H1 (cell line): ENCODE measurements at regions not wholly inside any gene's neighbourhood (a gene's known extent, or its start where the extent isn't known, plus 50 kb on each side); places are given as distances from the start of the nearest gene placed in this dataset.

Experiments used
- KDM4A ChIP-seq: IDR thresholded peaks from one replicate; pipeline ENCODE4 v1.7.1; 2012; ENCODE audit warnings: low read depth, mild to moderate bottlenecking, moderate library complexity, low read length, inconsistent platforms; ENCODE audit not compliant: severe bottlenecking
- TF ChIP-seq, protein P1 (sequence below), 3 experiments: IDR thresholded peaks; 1 replicate in 2 of 3; 2 replicates in 1 of 3; pipeline versions ENCODE4 v1.5.1 to v1.6.1; 2011; ENCODE audit warnings: low read length in 3 of 3, mild to moderate bottlenecking in 3 of 3, inconsistent platforms in 2 of 3, low read depth in 1 of 3, moderate library complexity in 1 of 3; ENCODE audit not compliant: insufficient read depth in 1 of 3; ENCODE audit errors: control extremely low read depth in 1 of 3
- TF ChIP-seq, protein P2 (sequence below): fragments of 300-600 bp; sonication (generic); IDR thresholded peaks from 2 replicates; pipeline ENCODE4 v1.7.1; 2012; ENCODE audit warnings: low read length, moderate library complexity, mild to moderate bottlenecking, inconsistent platforms; ENCODE audit not compliant: insufficient replicate concordance

DNA sequence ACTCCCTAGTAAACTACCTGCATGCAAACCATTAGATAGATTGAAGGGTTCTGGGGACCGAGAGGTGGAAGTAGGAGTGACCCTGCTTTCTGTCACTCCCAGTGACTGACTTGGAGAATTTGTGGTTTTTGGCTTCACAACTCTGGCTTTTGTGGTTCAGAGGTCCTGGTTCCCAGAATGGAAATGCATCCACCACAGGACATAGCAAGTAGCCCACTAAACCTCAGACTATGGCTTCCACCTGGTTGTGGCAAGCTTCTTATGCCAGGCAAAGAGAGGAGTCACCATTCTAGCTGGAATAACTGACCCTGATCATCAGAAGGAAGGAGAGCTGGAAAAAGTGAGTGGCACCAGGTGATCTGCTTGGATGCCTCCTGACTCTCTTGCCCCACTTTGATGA lies 162.4 kb upstream of the TMEM260 start (continued):
- TF ChIP-seq, protein P1, sequence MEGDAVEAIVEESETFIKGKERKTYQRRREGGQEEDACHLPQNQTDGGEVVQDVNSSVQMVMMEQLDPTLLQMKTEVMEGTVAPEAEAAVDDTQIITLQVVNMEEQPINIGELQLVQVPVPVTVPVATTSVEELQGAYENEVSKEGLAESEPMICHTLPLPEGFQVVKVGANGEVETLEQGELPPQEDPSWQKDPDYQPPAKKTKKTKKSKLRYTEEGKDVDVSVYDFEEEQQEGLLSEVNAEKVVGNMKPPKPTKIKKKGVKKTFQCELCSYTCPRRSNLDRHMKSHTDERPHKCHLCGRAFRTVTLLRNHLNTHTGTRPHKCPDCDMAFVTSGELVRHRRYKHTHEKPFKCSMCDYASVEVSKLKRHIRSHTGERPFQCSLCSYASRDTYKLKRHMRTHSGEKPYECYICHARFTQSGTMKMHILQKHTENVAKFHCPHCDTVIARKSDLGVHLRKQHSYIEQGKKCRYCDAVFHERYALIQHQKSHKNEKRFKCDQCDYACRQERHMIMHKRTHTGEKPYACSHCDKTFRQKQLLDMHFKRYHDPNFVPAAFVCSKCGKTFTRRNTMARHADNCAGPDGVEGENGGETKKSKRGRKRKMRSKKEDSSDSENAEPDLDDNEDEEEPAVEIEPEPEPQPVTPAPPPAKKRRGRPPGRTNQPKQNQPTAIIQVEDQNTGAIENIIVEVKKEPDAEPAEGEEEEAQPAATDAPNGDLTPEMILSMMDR (IDR thresholded peaks at IDR 0.05; ENCODE audit: control extremely low read depth in 1 of 3, insufficient read depth in 1 of 3, low read depth in 1 of 3, low read length in 3 of 3), result no peak
- TF ChIP-seq, protein P2, sequence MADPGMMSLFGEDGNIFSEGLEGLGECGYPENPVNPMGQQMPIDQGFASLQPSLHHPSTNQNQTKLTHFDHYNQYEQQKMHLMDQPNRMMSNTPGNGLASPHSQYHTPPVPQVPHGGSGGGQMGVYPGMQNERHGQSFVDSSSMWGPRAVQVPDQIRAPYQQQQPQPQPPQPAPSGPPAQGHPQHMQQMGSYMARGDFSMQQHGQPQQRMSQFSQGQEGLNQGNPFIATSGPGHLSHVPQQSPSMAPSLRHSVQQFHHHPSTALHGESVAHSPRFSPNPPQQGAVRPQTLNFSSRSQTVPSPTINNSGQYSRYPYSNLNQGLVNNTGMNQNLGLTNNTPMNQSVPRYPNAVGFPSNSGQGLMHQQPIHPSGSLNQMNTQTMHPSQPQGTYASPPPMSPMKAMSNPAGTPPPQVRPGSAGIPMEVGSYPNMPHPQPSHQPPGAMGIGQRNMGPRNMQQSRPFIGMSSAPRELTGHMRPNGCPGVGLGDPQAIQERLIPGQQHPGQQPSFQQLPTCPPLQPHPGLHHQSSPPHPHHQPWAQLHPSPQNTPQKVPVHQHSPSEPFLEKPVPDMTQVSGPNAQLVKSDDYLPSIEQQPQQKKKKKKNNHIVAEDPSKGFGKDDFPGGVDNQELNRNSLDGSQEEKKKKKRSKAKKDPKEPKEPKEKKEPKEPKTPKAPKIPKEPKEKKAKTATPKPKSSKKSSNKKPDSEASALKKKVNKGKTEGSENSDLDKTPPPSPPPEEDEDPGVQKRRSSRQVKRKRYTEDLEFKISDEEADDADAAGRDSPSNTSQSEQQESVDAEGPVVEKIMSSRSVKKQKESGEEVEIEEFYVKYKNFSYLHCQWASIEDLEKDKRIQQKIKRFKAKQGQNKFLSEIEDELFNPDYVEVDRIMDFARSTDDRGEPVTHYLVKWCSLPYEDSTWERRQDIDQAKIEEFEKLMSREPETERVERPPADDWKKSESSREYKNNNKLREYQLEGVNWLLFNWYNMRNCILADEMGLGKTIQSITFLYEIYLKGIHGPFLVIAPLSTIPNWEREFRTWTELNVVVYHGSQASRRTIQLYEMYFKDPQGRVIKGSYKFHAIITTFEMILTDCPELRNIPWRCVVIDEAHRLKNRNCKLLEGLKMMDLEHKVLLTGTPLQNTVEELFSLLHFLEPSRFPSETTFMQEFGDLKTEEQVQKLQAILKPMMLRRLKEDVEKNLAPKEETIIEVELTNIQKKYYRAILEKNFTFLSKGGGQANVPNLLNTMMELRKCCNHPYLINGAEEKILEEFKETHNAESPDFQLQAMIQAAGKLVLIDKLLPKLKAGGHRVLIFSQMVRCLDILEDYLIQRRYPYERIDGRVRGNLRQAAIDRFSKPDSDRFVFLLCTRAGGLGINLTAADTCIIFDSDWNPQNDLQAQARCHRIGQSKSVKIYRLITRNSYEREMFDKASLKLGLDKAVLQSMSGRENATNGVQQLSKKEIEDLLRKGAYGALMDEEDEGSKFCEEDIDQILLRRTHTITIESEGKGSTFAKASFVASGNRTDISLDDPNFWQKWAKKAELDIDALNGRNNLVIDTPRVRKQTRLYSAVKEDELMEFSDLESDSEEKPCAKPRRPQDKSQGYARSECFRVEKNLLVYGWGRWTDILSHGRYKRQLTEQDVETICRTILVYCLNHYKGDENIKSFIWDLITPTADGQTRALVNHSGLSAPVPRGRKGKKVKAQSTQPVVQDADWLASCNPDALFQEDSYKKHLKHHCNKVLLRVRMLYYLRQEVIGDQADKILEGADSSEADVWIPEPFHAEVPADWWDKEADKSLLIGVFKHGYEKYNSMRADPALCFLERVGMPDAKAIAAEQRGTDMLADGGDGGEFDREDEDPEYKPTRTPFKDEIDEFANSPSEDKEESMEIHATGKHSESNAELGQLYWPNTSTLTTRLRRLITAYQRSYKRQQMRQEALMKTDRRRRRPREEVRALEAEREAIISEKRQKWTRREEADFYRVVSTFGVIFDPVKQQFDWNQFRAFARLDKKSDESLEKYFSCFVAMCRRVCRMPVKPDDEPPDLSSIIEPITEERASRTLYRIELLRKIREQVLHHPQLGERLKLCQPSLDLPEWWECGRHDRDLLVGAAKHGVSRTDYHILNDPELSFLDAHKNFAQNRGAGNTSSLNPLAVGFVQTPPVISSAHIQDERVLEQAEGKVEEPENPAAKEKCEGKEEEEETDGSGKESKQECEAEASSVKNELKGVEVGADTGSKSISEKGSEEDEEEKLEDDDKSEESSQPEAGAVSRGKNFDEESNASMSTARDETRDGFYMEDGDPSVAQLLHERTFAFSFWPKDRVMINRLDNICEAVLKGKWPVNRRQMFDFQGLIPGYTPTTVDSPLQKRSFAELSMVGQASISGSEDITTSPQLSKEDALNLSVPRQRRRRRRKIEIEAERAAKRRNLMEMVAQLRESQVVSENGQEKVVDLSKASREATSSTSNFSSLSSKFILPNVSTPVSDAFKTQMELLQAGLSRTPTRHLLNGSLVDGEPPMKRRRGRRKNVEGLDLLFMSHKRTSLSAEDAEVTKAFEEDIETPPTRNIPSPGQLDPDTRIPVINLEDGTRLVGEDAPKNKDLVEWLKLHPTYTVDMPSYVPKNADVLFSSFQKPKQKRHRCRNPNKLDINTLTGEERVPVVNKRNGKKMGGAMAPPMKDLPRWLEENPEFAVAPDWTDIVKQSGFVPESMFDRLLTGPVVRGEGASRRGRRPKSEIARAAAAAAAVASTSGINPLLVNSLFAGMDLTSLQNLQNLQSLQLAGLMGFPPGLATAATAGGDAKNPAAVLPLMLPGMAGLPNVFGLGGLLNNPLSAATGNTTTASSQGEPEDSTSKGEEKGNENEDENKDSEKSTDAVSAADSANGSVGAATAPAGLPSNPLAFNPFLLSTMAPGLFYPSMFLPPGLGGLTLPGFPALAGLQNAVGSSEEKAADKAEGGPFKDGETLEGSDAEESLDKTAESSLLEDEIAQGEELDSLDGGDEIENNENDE, result no peak
- TF ChIP-seq KDM4A, result no peak
